GM18502 (cell line): ENCODE measurements at regions not wholly inside any gene's neighbourhood (a gene's known extent, or its start where the extent isn't known, plus 50 kb on each side); places are given as distances from the start of the nearest gene placed in this dataset.

Source experiments
- ATAC-seq: cut with Tn5 transposase; IDR thresholded peaks from one replicate; pipeline ENCODE4 v1.9.1; 2021; ENCODE audit warnings: mild to moderate bottlenecking; ENCODE audit not compliant: unreplicated experiment, poor library complexity

GRCh38 chrX:122445466-122445865, 738.6 kb upstream of the GRIA3 start:
- no peak for ATAC-seq

- ATAC-seq, result no peak
Observed at GRCh38 chrX:122464341-122464740, 719.7 kb upstream of the GRIA3 start.

- no peak for ATAC-seq
Observed at GRCh38 chrX:122475306-122475705, 708.8 kb upstream of the GRIA3 start.

GRCh38 chrX:122500556-122500955, 683.5 kb upstream of the GRIA3 start:
- ATAC-seq, result no peak

GRCh38 chrX:122501652-122502051, 682.4 kb upstream of the GRIA3 start:
- ATAC-seq, result no peak

- ATAC-seq, result no peak
Observed at GRCh38 chrX:122504026-122504425, 680.1 kb upstream of the GRIA3 start.

GRCh38 chrX:122512561-122513072, 671.5 kb upstream of the GRIA3 start:
- ATAC-seq, result no peak

GRCh38 chrX:122517786-122518185, 666.3 kb upstream of the GRIA3 start:
- ATAC-seq, result no peak

- ATAC-seq, result no peak
Observed at GRCh38 chrX:122545778-122546177, 638.3 kb upstream of the GRIA3 start.

- no peak for ATAC-seq
Observed at GRCh38 chrX:122546269-122546668, 637.8 kb upstream of the GRIA3 start.

- no peak for ATAC-seq
Observed at GRCh38 chrX:122552286-122552800, 631.7 kb upstream of the GRIA3 start.

- no peak for ATAC-seq
Observed at GRCh38 chrX:122555925-122556324, 628.2 kb upstream of the GRIA3 start.

GRCh38 chrX:122565952-122566351, 618.1 kb upstream of the GRIA3 start:
- no peak for ATAC-seq

GRCh38 chrX:122566401-122566800, 617.7 kb upstream of the GRIA3 start:
- no peak for ATAC-seq

GRCh38 chrX:122567911-122568310, 616.2 kb upstream of the GRIA3 start:
- no peak for ATAC-seq

GRCh38 chrX:122572461-122572860, 611.6 kb upstream of the GRIA3 start:
- no peak for ATAC-seq

GRCh38 chrX:122579036-122579435, 605.0 kb upstream of the GRIA3 start:
- no peak for ATAC-seq

- no peak for ATAC-seq
Observed at GRCh38 chrX:122579526-122579925, 604.6 kb upstream of the GRIA3 start.

- no peak for ATAC-seq
Observed at GRCh38 chrX:122582280-122582974, 601.7 kb upstream of the GRIA3 start.

- ATAC-seq, result no peak
Observed at GRCh38 chrX:122582975-122583305, 601.1 kb upstream of the GRIA3 start.

- ATAC-seq, result no peak
Observed at GRCh38 chrX:122583551-122583950, 600.5 kb upstream of the GRIA3 start.

GRCh38 chrX:122584981-122585380, 599.1 kb upstream of the GRIA3 start:
- no peak for ATAC-seq
